ENCODE measurements at regions not wholly inside any gene's neighbourhood (a gene's known extent, or its start where the extent isn't known, plus 50 kb on each side); places are given as distances from the start of the nearest gene placed in this dataset.

DNA sequence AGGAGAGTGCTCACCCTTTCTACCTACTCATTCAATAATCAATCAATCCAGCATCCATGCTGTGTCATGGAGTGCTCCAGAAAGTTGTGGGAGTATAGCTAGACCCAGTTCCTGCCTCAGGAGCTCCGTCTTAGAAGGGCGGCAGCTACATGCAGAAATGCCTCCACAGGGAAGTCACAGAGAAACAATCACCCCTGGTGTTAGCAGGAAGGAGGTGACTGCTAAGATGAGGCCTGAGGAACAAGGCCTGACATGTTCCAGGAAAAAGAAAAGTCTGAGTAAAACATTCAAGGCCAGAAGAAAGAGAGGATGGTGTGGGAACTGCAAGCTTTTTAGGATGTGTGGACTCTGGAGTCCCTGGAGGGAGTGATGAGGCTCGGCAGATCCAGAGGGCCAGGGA, 142.5 kb upstream of the MAGI3 start:
- TF ChIP-seq, protein P1, sequence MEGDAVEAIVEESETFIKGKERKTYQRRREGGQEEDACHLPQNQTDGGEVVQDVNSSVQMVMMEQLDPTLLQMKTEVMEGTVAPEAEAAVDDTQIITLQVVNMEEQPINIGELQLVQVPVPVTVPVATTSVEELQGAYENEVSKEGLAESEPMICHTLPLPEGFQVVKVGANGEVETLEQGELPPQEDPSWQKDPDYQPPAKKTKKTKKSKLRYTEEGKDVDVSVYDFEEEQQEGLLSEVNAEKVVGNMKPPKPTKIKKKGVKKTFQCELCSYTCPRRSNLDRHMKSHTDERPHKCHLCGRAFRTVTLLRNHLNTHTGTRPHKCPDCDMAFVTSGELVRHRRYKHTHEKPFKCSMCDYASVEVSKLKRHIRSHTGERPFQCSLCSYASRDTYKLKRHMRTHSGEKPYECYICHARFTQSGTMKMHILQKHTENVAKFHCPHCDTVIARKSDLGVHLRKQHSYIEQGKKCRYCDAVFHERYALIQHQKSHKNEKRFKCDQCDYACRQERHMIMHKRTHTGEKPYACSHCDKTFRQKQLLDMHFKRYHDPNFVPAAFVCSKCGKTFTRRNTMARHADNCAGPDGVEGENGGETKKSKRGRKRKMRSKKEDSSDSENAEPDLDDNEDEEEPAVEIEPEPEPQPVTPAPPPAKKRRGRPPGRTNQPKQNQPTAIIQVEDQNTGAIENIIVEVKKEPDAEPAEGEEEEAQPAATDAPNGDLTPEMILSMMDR (IDR thresholded peaks at IDR 0.05 in 4 of 5, conservative IDR thresholded peaks at IDR 0.05 in 1 of 5), result no peak
- no peak for TF ChIP-seq POLR2A (IDR thresholded peaks at IDR 0.05)
